ENCODE measurements at regions not wholly inside any gene's neighbourhood (a gene's known extent, or its start where the extent isn't known, plus 50 kb on each side); places are given as distances from the start of the nearest gene placed in this dataset.
A peak's percentile ranks its signal among the peaks of the same experiment; 100 is the strongest.

DNA sequence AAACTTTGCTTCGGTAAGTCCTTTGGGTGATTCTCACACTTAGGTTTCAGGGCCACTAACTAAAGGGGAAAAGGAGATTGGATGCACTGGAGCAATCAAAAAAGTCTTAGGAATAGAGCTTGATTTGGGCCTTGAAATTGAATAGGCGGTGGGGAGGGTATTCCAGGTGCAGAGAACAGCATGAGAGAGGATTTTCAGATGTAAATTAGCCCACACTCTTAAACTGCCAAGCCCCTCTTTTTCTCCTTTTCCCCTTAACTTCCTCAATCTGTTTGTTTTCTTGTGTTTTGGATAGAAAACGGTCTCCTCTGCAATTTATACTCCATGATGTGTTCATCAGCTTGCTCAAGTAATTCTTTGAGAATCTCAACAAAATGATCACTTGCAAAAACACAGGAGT lies 62.1 kb upstream of the RIPOR2 start:
- Histone ChIP-seq H3K4me1 (peaks cover 11% of the 10 kb centered on the region), H3K27ac (no peak overlapping the region), H3K36me3 (no peaks in the 10 kb centered on the region), H3K4me2 (peak overlapping the region; percentile 7), H4K20me1 (ENCODE audit: low read depth) (no peaks in the 10 kb centered on the region), H3K27me3 (no peaks in the 10 kb centered on the region), H2AFZ (replicated peaks) (peak overlapping the region; percentile 60), H3K4me3 (no peak overlapping the region), H3K9ac (no peak overlapping the region), H3F3A (ENCODE audit: low read depth) (no peaks in the 10 kb centered on the region), H3K79me2 (ENCODE audit: low read depth) (no peaks in the 10 kb centered on the region), H3K9me3 (ENCODE audit: low read depth) (no peaks in the 10 kb centered on the region)
- Mint-ChIP-seq H3K27me3 (ENCODE audit: insufficient read depth, low read depth) (peaks cover 2% of the 10 kb centered on the region), H3K9me3 (peaks cover 7% of the 10 kb centered on the region), H3K4me1 (peaks cover 18% of the 10 kb centered on the region), H3K4me3 (no peak overlapping the region), H3K36me3 (no peaks in the 10 kb centered on the region), H3K27ac (no peak overlapping the region)
- TF ChIP-seq, protein P1, sequence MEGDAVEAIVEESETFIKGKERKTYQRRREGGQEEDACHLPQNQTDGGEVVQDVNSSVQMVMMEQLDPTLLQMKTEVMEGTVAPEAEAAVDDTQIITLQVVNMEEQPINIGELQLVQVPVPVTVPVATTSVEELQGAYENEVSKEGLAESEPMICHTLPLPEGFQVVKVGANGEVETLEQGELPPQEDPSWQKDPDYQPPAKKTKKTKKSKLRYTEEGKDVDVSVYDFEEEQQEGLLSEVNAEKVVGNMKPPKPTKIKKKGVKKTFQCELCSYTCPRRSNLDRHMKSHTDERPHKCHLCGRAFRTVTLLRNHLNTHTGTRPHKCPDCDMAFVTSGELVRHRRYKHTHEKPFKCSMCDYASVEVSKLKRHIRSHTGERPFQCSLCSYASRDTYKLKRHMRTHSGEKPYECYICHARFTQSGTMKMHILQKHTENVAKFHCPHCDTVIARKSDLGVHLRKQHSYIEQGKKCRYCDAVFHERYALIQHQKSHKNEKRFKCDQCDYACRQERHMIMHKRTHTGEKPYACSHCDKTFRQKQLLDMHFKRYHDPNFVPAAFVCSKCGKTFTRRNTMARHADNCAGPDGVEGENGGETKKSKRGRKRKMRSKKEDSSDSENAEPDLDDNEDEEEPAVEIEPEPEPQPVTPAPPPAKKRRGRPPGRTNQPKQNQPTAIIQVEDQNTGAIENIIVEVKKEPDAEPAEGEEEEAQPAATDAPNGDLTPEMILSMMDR (IDR thresholded peaks at IDR 0.05), result no peak
- TF ChIP-seq EZH2phosphoT487 (IDR thresholded peaks at IDR 0.05), result no peak
- no peak for TF ChIP-seq EZH2 (IDR thresholded peaks at IDR 0.05)
- DNase-seq (ENCODE audit: low spot score), result no peak

DNA sequence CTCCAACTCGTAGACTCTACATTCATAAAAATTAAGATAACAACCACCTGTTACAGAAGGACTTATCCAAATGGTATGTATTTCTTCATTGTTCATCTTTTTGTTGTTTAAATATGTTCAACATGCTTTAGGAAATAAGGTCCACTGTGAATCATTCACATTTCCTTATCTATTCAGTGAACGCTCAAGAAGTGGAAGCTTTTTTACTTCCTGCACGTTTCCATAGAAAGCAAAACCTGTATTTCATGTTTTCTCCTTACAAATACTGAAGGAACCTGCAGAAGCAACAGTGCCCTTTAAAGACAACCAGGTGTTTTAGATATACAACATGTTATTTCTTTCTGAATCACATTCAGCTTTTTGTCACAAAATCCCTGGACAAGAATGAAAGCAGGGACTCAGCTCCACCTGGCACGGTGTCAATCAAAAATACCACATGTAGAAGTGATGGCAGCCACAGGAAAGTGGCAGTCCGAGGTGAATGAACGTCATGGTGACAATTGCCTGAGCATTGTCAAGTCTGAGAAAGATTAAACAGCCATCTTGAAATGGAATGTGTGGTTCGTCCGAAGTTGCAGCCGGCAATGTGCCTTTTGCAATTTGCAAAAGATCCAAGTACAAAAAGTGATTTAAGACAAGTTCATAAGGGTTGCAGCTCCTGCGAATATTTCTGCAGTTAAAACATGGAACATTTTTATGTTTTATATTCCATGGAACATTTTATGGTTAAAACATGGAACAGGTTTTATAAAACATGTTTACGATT lies 66.7 kb upstream of the RIPOR2 start:
- TF ChIP-seq, protein P1 (IDR thresholded peaks at IDR 0.05), result no peak
- TF ChIP-seq EZH2phosphoT487 (IDR thresholded peaks at IDR 0.05) (no peak), EZH2 (IDR thresholded peaks at IDR 0.05) (no peak)
- Histone ChIP-seq H3K36me3 (no peaks in the 10 kb centered on the region), H3K9me3 (ENCODE audit: low read depth) (no peaks in the 10 kb centered on the region), H4K20me1 (ENCODE audit: low read depth) (no peaks in the 10 kb centered on the region), H3K4me2 (no peak overlapping the region), H3K9ac (no peak overlapping the region), H3K27ac (no peak overlapping the region), H3F3A (ENCODE audit: low read depth) (no peaks in the 10 kb centered on the region), H2AFZ (replicated peaks) (no peak overlapping the region), H3K79me2 (ENCODE audit: low read depth) (no peaks in the 10 kb centered on the region), H3K27me3 (no peaks in the 10 kb centered on the region), H3K4me1 (peaks cover 14% of the 10 kb centered on the region), H3K4me3 (no peak overlapping the region)
- peaks cover 24% of the 10 kb centered on the region for H3K4me1 Mint-ChIP-seq
- no peak overlapping the region for H3K27ac Mint-ChIP-seq
- H3K27me3 Mint-ChIP-seq (ENCODE audit: insufficient read depth, low read depth), result peaks cover 5% of the 10 kb centered on the region
- no peak for DNase-seq (ENCODE audit: low spot score)
- no peaks in the 10 kb centered on the region for H3K36me3 Mint-ChIP-seq
- no peak overlapping the region for H3K4me3 Mint-ChIP-seq
- peaks cover 3% of the 10 kb centered on the region for H3K9me3 Mint-ChIP-seq

DNA sequence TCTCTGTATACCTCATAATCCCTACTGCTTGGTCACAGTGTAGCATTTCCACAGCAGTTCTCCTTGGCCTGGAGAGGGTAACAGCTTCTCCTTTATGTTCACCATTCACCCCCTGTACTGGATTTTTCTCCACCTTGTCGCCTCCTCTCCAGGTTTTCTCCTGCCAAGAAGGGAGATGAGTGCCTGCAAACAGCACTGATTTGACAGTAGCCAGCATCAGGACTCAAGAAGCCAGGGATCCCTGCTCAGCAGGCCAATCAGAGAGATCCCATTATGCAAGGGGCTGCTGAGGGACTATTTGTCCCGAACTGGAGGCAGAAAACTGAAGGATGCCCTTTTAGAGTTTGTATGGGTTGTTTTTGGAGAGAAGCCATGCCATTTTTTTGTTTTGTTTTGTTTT lies 68.6 kb upstream of the RIPOR2 start:
- Mint-ChIP-seq H3K27me3 (ENCODE audit: insufficient read depth, low read depth) (peaks cover 5% of the 10 kb centered on the region), H3K27ac (no peak overlapping the region)

More for the DNA sequence above, 68.6 kb upstream of the RIPOR2 start:
- H3K4me1 Mint-ChIP-seq, result peaks cover 19% of the 10 kb centered on the region
- DNase-seq (ENCODE audit: low spot score), result peak; percentile 27
- no peaks in the 10 kb centered on the region for H3K79me2 ChIP-seq (ENCODE audit: low read depth)
- H3K4me3 ChIP-seq, result no peak overlapping the region
- H3K27ac ChIP-seq, result no peak overlapping the region
- H3K4me3 Mint-ChIP-seq, result no peak overlapping the region
- H3K9me3 ChIP-seq (ENCODE audit: low read depth), result no peaks in the 10 kb centered on the region
- H2AFZ ChIP-seq (replicated peaks), result peak overlapping the region; percentile 36
- no peaks in the 10 kb centered on the region for H3K36me3 ChIP-seq
- H4K20me1 ChIP-seq (ENCODE audit: low read depth), result no peaks in the 10 kb centered on the region
- H3K4me1 ChIP-seq, result peaks cover 7% of the 10 kb centered on the region
- no peak for TF ChIP-seq EZH2phosphoT487 (IDR thresholded peaks at IDR 0.05)
- TF ChIP-seq, protein P1 (IDR thresholded peaks at IDR 0.05), result no peak
- no peak for TF ChIP-seq EZH2 (IDR thresholded peaks at IDR 0.05)
- no peaks in the 10 kb centered on the region for H3K36me3 Mint-ChIP-seq
- no peaks in the 10 kb centered on the region for H3F3A ChIP-seq (ENCODE audit: low read depth)
- peaks cover 3% of the 10 kb centered on the region for H3K9me3 Mint-ChIP-seq
- no peak overlapping the region for H3K9ac ChIP-seq
- H3K27me3 ChIP-seq, result no peaks in the 10 kb centered on the region
- H3K4me2 ChIP-seq, result no peak overlapping the region

Data from neural progenitor cell (in vitro differentiated cells).